ENCODE measurements at regions not wholly inside any gene's neighbourhood (a gene's known extent, or its start where the extent isn't known, plus 50 kb on each side); places are given as distances from the start of the nearest gene placed in this dataset.

DNA sequence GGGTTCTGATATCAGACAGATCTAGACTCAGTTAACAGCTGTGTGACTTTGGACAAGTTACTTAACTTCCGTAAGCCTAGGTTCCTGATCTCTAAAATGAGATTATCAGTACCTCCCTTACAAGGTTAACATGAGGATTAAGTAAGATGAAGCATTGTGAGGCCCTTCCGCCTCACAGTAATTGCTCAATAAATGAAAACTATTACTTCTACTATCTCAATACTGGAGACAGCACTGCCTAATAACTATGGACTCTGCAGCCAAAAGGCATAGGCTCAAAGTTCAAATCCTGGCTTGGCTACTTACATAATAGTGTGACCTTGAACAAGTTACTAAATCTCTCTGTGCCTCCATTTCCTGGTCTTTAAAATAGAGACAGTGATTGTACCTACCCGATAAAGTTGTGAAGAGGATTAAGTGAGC, 82.0 kb upstream of the ATP11B start:
- DNase-seq (ENCODE audit: insufficient read length, low spot score): no peak
- TF ChIP-seq SPI1 (IDR thresholded peaks at IDR 0.05; ENCODE audit: low read depth, low read length) (no peak), PAX5 (IDR thresholded peaks at IDR 0.05; ENCODE audit: insufficient read depth, low read length, severe bottlenecking) (no peak), POU2F2 (IDR thresholded peaks at IDR 0.05; ENCODE audit: low read depth, low read length) (no peak), TAF1 (IDR thresholded peaks at IDR 0.05; ENCODE audit: low read depth, low read length) (no peak), POLR2AphosphoS5 (IDR thresholded peaks at IDR 0.05; ENCODE audit: low read depth, low read length) (no peak), POLR2A (IDR thresholded peaks at IDR 0.05; ENCODE audit: low read depth, low read length) (no peak)
- no peak for FAIRE-seq

DNA sequence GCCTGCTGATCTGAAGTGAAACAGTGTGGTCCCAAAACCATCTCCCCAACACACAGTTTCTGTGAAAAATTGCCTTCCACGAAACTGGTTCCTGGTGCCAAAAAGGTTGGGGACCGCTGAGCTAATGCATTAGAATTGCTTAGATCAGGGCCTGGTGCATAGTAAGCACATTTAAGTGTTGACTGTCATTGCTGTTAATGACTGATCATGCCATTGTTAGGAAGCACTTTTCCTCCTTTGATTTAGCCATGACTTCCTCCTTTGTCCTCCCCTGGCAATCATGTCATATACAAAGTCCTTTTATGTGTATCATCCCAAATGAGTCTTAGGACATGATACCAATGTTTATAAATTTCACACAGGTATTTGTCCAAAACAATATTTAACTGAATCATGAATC, 81.5 kb upstream of the ATP11B start:
- FAIRE-seq (no peak), DNase-seq (ENCODE audit: insufficient read length, low spot score) (no peak)
- TF ChIP-seq SPI1 (IDR thresholded peaks at IDR 0.05; ENCODE audit: low read depth, low read length) (no peak), POU2F2 (IDR thresholded peaks at IDR 0.05; ENCODE audit: low read depth, low read length) (no peak), POLR2A (IDR thresholded peaks at IDR 0.05; ENCODE audit: low read depth, low read length) (no peak), PAX5 (IDR thresholded peaks at IDR 0.05; ENCODE audit: insufficient read depth, low read length, severe bottlenecking) (no peak), TAF1 (IDR thresholded peaks at IDR 0.05; ENCODE audit: low read depth, low read length) (no peak), POLR2AphosphoS5 (IDR thresholded peaks at IDR 0.05; ENCODE audit: low read depth, low read length) (no peak)

DNA sequence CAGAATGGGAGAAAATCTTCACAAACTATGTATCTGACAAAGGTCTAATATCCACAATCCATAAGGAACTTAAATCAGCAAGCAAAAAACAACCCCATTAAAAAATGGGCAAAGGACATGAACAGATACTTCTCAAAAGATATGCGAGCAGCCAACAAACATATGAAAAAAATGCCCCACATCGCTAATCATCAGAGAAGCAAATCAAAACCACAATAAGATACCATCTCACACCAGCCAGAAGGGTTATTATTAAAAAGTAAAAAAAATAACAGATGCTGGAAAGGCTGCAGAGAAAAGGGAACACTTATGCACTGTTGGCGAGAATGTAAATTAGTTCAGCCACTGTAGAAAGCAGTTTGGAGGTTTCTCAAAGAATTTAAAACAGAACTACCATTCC, 80.2 kb upstream of the ATP11B start:
- TF ChIP-seq POU2F2 (IDR thresholded peaks at IDR 0.05; ENCODE audit: low read depth, low read length) (no peak), POLR2AphosphoS5 (IDR thresholded peaks at IDR 0.05; ENCODE audit: low read depth, low read length) (no peak), PAX5 (IDR thresholded peaks at IDR 0.05; ENCODE audit: insufficient read depth, low read length, severe bottlenecking) (no peak), TAF1 (IDR thresholded peaks at IDR 0.05; ENCODE audit: low read depth, low read length) (no peak), SPI1 (IDR thresholded peaks at IDR 0.05; ENCODE audit: low read depth, low read length) (no peak), POLR2A (IDR thresholded peaks at IDR 0.05; ENCODE audit: low read depth, low read length) (no peak)
- FAIRE-seq (no peak), DNase-seq (ENCODE audit: insufficient read length, low spot score) (no peak)

DNA sequence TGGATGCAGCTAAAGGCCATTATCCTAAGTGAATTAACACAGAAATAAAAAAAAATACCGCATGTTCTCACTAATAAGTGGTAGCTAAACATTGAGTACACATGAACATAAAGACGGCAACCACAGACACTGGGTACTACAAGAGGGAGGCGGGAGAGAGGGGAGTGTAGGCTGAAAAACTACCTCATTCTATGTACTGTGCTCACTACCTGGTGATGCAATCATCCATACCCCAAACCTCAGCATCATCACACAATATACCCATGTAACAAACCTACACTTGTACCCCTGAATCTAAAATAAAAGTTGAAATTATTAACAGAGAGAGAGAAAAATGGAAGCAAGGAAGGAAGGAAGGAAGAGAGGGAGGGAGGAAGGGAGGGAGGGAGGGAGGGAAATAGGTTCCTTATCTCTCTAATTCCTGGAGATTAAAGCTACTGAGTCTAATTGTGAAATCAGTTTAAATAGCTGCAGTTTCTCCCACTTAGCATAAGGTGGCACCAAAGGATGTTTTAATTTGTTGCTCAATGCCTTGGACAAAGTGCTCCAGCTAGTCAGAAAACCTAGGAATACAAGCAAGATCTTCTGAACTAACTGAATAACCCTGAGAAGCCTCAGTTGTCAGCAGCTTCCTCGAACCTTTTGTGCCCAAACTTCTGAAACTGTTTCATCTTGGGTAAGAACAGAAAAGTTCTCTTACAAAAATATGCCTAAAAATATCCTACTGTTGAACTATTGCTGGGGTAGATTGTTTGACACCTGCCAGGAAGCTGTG, 79.4 kb upstream of the ATP11B start:
- DNase-seq (ENCODE audit: insufficient read length, low spot score) (no peak), FAIRE-seq (peak; percentile 60)
- TF ChIP-seq POLR2AphosphoS5 (IDR thresholded peaks at IDR 0.05; ENCODE audit: low read depth, low read length): no peak
- TF ChIP-seq POU2F2 (IDR thresholded peaks at IDR 0.05; ENCODE audit: low read depth, low read length): no peak
- no peak for TF ChIP-seq POLR2A (IDR thresholded peaks at IDR 0.05; ENCODE audit: low read depth, low read length)
- no peak for TF ChIP-seq SPI1 (IDR thresholded peaks at IDR 0.05; ENCODE audit: low read depth, low read length)
- no peak for TF ChIP-seq TAF1 (IDR thresholded peaks at IDR 0.05; ENCODE audit: low read depth, low read length)
- TF ChIP-seq PAX5 (IDR thresholded peaks at IDR 0.05; ENCODE audit: insufficient read depth, low read length, severe bottlenecking): no peak

DNA sequence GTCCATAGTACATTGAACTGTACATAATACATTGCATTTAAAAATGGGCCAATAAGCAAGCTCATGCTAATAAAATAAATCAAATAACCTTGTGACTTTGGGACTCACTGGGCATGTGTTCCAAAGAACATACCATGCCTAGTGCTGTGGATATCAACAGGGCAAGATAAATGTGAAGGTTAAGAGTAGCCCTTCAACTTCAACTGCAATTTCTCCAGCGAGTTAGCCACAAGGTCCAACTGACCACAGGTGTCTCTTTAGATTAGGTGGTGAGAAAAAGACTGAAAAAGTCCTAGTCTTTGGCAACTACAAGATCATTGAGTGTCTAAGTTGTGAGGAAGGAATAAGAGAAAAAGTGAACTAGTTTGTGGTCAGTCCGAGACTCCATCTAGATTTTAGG, 78.3 kb upstream of the ATP11B start:
- DNase-seq (ENCODE audit: insufficient read length, low spot score) (no peak), FAIRE-seq (peak; percentile 9)

GRCh38 chr3:182716114-182716688, 77.1 kb upstream of the ATP11B start:
- FAIRE-seq: no peak
- no peak for DNase-seq (ENCODE audit: insufficient read length, low spot score)
- TF ChIP-seq PAX5 (IDR thresholded peaks at IDR 0.05; ENCODE audit: insufficient read depth, low read length, severe bottlenecking) (no peak), POLR2AphosphoS5 (IDR thresholded peaks at IDR 0.05; ENCODE audit: low read depth, low read length) (no peak), POU2F2 (IDR thresholded peaks at IDR 0.05; ENCODE audit: low read depth, low read length) (no peak), POLR2A (IDR thresholded peaks at IDR 0.05; ENCODE audit: low read depth, low read length) (no peak), SPI1 (IDR thresholded peaks at IDR 0.05; ENCODE audit: low read depth, low read length) (no peak), TAF1 (IDR thresholded peaks at IDR 0.05; ENCODE audit: low read depth, low read length) (no peak)

More for the DNA sequence above, 78.3 kb upstream of the ATP11B start:
- TF ChIP-seq POLR2A (IDR thresholded peaks at IDR 0.05; ENCODE audit: low read depth, low read length) (no peak), POLR2AphosphoS5 (IDR thresholded peaks at IDR 0.05; ENCODE audit: low read depth, low read length) (no peak), SPI1 (IDR thresholded peaks at IDR 0.05; ENCODE audit: low read depth, low read length) (no peak), PAX5 (IDR thresholded peaks at IDR 0.05; ENCODE audit: insufficient read depth, low read length, severe bottlenecking) (no peak), TAF1 (IDR thresholded peaks at IDR 0.05; ENCODE audit: low read depth, low read length) (no peak), POU2F2 (IDR thresholded peaks at IDR 0.05; ENCODE audit: low read depth, low read length) (no peak)

- TF ChIP-seq POLR2A (IDR thresholded peaks at IDR 0.05; ENCODE audit: low read depth, low read length) (peak; percentile 33; the same call in 1 of the 2 replicates), TAF1 (IDR thresholded peaks at IDR 0.05; ENCODE audit: low read depth, low read length) (no peak)
- FAIRE-seq (peak; percentile 84), DNase-seq (ENCODE audit: insufficient read length, low spot score) (no peak)
These were observed 76.1 kb upstream of the ATP11B start for GRCh38 chr3:182717216-182717615.

- DNase-seq (ENCODE audit: insufficient read length, low spot score) (no peak), FAIRE-seq (no peak)
- TF ChIP-seq POLR2A (IDR thresholded peaks at IDR 0.05; ENCODE audit: low read depth, low read length) (no peak), POLR2AphosphoS5 (IDR thresholded peaks at IDR 0.05; ENCODE audit: low read depth, low read length) (no peak), PAX5 (IDR thresholded peaks at IDR 0.05; ENCODE audit: insufficient read depth, low read length, severe bottlenecking) (no peak)
These were observed 70.4 kb upstream of the ATP11B start for GRCh38 chr3:182722907-182723306.

DNA sequence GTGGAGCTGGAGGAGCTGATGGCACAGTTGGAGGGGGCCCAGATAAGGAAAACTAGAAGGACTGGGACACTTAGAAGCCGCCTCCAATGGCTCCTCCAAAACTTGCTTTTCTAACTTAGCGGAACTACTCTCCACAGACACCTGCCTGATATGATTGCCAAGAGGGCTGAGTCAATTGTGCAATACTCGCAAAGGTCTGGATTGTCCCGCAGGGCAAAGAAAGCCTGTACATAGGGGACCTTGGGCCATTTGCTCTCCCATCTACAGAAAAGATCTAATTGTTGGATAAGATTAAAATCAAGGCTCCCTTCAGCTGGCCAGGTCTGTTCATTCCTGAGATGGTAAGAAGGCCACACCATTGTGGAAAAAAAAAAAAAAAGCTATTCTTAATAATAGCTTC, 69.7 kb upstream of the ATP11B start:
- FAIRE-seq: no peak
- TF ChIP-seq SPI1 (IDR thresholded peaks at IDR 0.05; ENCODE audit: low read depth, low read length): no peak
- TF ChIP-seq POLR2A (IDR thresholded peaks at IDR 0.05; ENCODE audit: low read depth, low read length): no peak
- TF ChIP-seq POLR2AphosphoS5 (IDR thresholded peaks at IDR 0.05; ENCODE audit: low read depth, low read length): no peak
- no peak for TF ChIP-seq POU2F2 (IDR thresholded peaks at IDR 0.05; ENCODE audit: low read depth, low read length)
- TF ChIP-seq PAX5 (IDR thresholded peaks at IDR 0.05; ENCODE audit: insufficient read depth, low read length, severe bottlenecking): no peak
- no peak for TF ChIP-seq TAF1 (IDR thresholded peaks at IDR 0.05; ENCODE audit: low read depth, low read length)
- no peak for DNase-seq (ENCODE audit: insufficient read length, low spot score)
